H1 (cell line): ENCODE measurements at regions not wholly inside any gene's neighbourhood (a gene's known extent, or its start where the extent isn't known, plus 50 kb on each side); places are given as distances from the start of the nearest gene placed in this dataset.

Source experiments
- CTCF ChIA-PET: fragments of 300-600 bp; sonication (Branson Sonifier 250); formaldehyde crosslinking; loops from one replicate; lab custom pipeline; 2021; ENCODE audit not compliant: partially characterized antibody; lab: Charles Lee
- POLR2A ChIA-PET: fragments of 300-600 bp; sonication (Branson Sonifier 250); formaldehyde crosslinking; loops from one replicate; lab custom pipeline; 2021; ENCODE audit warnings: inconsistent platforms; ENCODE audit not compliant: partially characterized antibody; lab: Charles Lee
- DNase-seq, 2 experiments: peaks; one replicate each; pipeline versions ENCODE4 v3.0.0 to v3.0.0-alpha.2; 2010 to 2022; ENCODE audit warnings: low spot score in 2 of 2, low read depth in 1 of 2, mixed read lengths in 1 of 2
- FAIRE-seq: peaks from 2 replicates; lab custom pipeline; 2011; peaks lifted over from hg19 to GRCh38; lab: Jason Lieb, UNC
- H2AFZ ChIP-seq: 2 replicates; pipeline ENCODE4 v1.8.1; 2012; ENCODE audit warnings: low read length, inconsistent platforms
- H2AK5ac ChIP-seq: 2 replicates; pipeline ENCODE4 v1.6.1; 2013; ENCODE audit warnings: low read depth, low read length
- H2BK120ac ChIP-seq: replicated peaks from 2 replicates; pipeline ENCODE3; 2013; ENCODE audit warnings: low read depth, low read length, inconsistent platforms
- H2BK12ac ChIP-seq: 2 replicates; pipeline ENCODE4 v1.6.1; 2013; ENCODE audit warnings: low read depth, low read length
- H2BK15ac ChIP-seq: 2 replicates; pipeline ENCODE4 v1.6.1; 2013; ENCODE audit warnings: low read length
- H2BK20ac ChIP-seq: 2 replicates; pipeline ENCODE4 v1.6.1; 2013; ENCODE audit warnings: low read length
- H2BK5ac ChIP-seq: 2 replicates; pipeline ENCODE4 v1.6.1; 2013; ENCODE audit warnings: low read depth, low read length
- H3K14ac ChIP-seq: 2 replicates; pipeline ENCODE4 v1.6.1; 2013; ENCODE audit warnings: inconsistent platforms; ENCODE audit not compliant: insufficient read length
- H3K18ac ChIP-seq: 2 replicates; pipeline ENCODE4 v1.6.1; 2013; ENCODE audit warnings: low read length; ENCODE audit errors: extremely low read depth
- H3K23ac ChIP-seq: 2 replicates; pipeline ENCODE4 v1.6.1; 2013; ENCODE audit warnings: inconsistent platforms; ENCODE audit not compliant: insufficient read length
- H3K23me2 ChIP-seq: 2 replicates; pipeline ENCODE4 v1.6.1; 2013; ENCODE audit warnings: low read depth, low read length
- H3K27ac ChIP-seq: 2 replicates; pipeline ENCODE4 v1.6.1; 2011; ENCODE audit warnings: low read depth, low read length, inconsistent platforms
- H3K27me3 ChIP-seq, 4 experiments: replicated peaks in 1 of 4; 1 replicate in 1 of 4; 2 replicates in 3 of 4; pipeline versions ENCODE4 v1.6.1 to v1.8.1; 2011 to 2013; ENCODE audit warnings: low read length in 3 of 4, mild to moderate bottlenecking in 3 of 4, inconsistent platforms in 2 of 4, mixed read lengths in 2 of 4, moderate library complexity in 1 of 4; ENCODE audit not compliant: control insufficient read depth in 3 of 4, insufficient read depth in 3 of 4; ENCODE audit errors: extremely low read depth in 1 of 4
- H3K36me3 ChIP-seq, 4 experiments: 2 replicates each; pipeline versions ENCODE4 v1.6.1 to v1.8.1; 2011 to 2013; ENCODE audit warnings: mild to moderate bottlenecking in 4 of 4, low read length in 3 of 4, moderate library complexity in 2 of 4, control low read depth in 1 of 4, inconsistent platforms in 1 of 4; ENCODE audit not compliant: insufficient read depth in 4 of 4, control insufficient read depth in 2 of 4
- H3K4ac ChIP-seq: replicated peaks from 2 replicates; pipeline ENCODE3; 2013; ENCODE audit warnings: low read length, low read depth, mixed read lengths, inconsistent platforms; ENCODE audit not compliant: insufficient read length
- H3K4me1 ChIP-seq, 4 experiments: replicated peaks in 1 of 4; 1 replicate in 1 of 4; 2 replicates in 3 of 4; pipeline versions ENCODE4 v1.6.1 to v1.8.1; 2011 to 2013; ENCODE audit warnings: low read length in 3 of 4, inconsistent platforms in 2 of 4, mixed read lengths in 1 of 4; ENCODE audit not compliant: insufficient read depth in 4 of 4, control insufficient read depth in 3 of 4
- H3K4me2 ChIP-seq, 2 experiments: 2 replicates each; pipeline versions ENCODE4 v1.6.1 to v1.8.1; 2011 to 2013; ENCODE audit warnings: low read depth in 2 of 2, low read length in 2 of 2, control low read depth in 1 of 2, inconsistent platforms in 1 of 2, mild to moderate bottlenecking in 1 of 2; ENCODE audit not compliant: insufficient read depth in 1 of 2
- H3K4me3 ChIP-seq, 4 experiments: fragments of 200-600, 300-600 bp in 1 of 4; sonication (generic), shearing (Covaris generic), sonication (Bioruptor Twin) in 1 of 4; 2 replicates each; pipeline versions ENCODE4 v1.5.1 to v1.8.1; 2011 to 2016; ENCODE audit warnings: low read length in 4 of 4, low read depth in 3 of 4, control low read depth in 2 of 4, inconsistent platforms in 2 of 4, mild to moderate bottlenecking in 2 of 4, mixed read lengths in 1 of 4, moderate library complexity in 1 of 4; ENCODE audit not compliant: insufficient read depth in 2 of 4; ENCODE audit errors: extremely low read depth in 1 of 4
- H3K56ac ChIP-seq: replicated peaks from 2 replicates; pipeline ENCODE3; 2013; ENCODE audit warnings: low read depth, mild to moderate bottlenecking, mixed read lengths, low read length, inconsistent platforms; ENCODE audit not compliant: insufficient read length
- H3K79me1 ChIP-seq: 2 replicates; pipeline ENCODE4 v1.6.1; 2013; ENCODE audit warnings: low read depth, low read length, control low read depth
- H3K79me2 ChIP-seq, 2 experiments: 2 replicates each; pipeline versions ENCODE4 v1.6.1 to v1.8.1; 2012 to 2013; ENCODE audit warnings: low read length in 2 of 2, mild to moderate bottlenecking in 2 of 2, inconsistent platforms in 1 of 2; ENCODE audit not compliant: insufficient read depth in 2 of 2, control insufficient read depth in 1 of 2
- H3K9ac ChIP-seq, 4 experiments: replicated peaks in 1 of 4; 1 replicate in 1 of 4; 2 replicates in 3 of 4; pipeline versions ENCODE4 v1.6.1 to v1.8.1; 2011 to 2013; ENCODE audit warnings: low read depth in 3 of 4, low read length in 3 of 4, control low read depth in 2 of 4, mild to moderate bottlenecking in 2 of 4, moderate library complexity in 2 of 4, inconsistent platforms in 1 of 4; ENCODE audit errors: extremely low read depth in 1 of 4
- H3K9me3 ChIP-seq, 2 experiments: 2 replicates each; pipeline versions ENCODE4 v1.6.1 to v1.8.1; 2012 to 2013; ENCODE audit warnings: mild to moderate bottlenecking in 2 of 2, moderate library complexity in 2 of 2, control low read depth in 1 of 2, inconsistent platforms in 1 of 2, low read depth in 1 of 2, low read length in 1 of 2, mixed read lengths in 1 of 2; ENCODE audit not compliant: insufficient read depth in 2 of 2
- H4K20me1 ChIP-seq, 2 experiments: replicated peaks in 1 of 2; 2 replicates each; pipeline versions ENCODE3 to v1.8.1; 2011 to 2013; ENCODE audit warnings: inconsistent platforms in 2 of 2, low read length in 2 of 2, mild to moderate bottlenecking in 1 of 2; ENCODE audit not compliant: insufficient read depth in 2 of 2, control insufficient read depth in 1 of 2
- H4K5ac ChIP-seq: 2 replicates; pipeline ENCODE4 v1.6.1; 2013; ENCODE audit warnings: low read length, low read depth, mixed read lengths, inconsistent platforms; ENCODE audit not compliant: insufficient read length
- H4K8ac ChIP-seq: 2 replicates; pipeline ENCODE4 v1.8.0; 2013; ENCODE audit warnings: mild to moderate bottlenecking, moderate library complexity, low read length, inconsistent platforms; ENCODE audit not compliant: insufficient read depth; ENCODE audit errors: extremely low read depth
- H4K91ac ChIP-seq: replicated peaks from 2 replicates; pipeline ENCODE3; 2013; ENCODE audit warnings: low read length, mixed read lengths, inconsistent platforms; ENCODE audit not compliant: insufficient read length
- BCL11A ChIP-seq, 2 experiments: IDR thresholded peaks; one replicate each; pipeline ENCODE4 v1.6.1; 2011; ENCODE audit warnings: low read depth in 2 of 2, low read length in 2 of 2, mild to moderate bottlenecking in 2 of 2
- BRCA1 ChIP-seq: IDR thresholded peaks from 2 replicates; pipeline ENCODE4 v1.6.1; 2012; ENCODE audit warnings: low read depth, low read length, improper control_type of control experiment
- CBX8 ChIP-seq: fragments of 300-800, 300-1000 bp; sonication (generic); IDR thresholded peaks from 2 replicates; pipeline ENCODE4 v1.7.1; 2016; ENCODE audit warnings: low read depth, low read length, borderline replicate concordance
- CEBPB ChIP-seq: IDR thresholded peaks from 2 replicates; pipeline ENCODE4 v1.6.1; 2012; ENCODE audit warnings: low read depth, low read length
- FOSL1 ChIP-seq: IDR thresholded peaks from 2 replicates; pipeline ENCODE4 v1.6.1; 2011; ENCODE audit warnings: mild to moderate bottlenecking, low read depth, low read length, moderate library complexity; ENCODE audit not compliant: insufficient read depth
- JUN ChIP-seq: IDR thresholded peaks from 2 replicates; pipeline ENCODE4 v1.6.1; 2011; ENCODE audit warnings: low read depth, mild to moderate bottlenecking, improper control_type of control experiment, low read length
- RNF2 ChIP-seq: fragments of 200-900, 300-1000 bp; sonication (generic); IDR thresholded peaks from 2 replicates; pipeline ENCODE4 v1.7.1; 2016; ENCODE audit warnings: borderline replicate concordance, low read depth, mild to moderate bottlenecking, antibody characterized with exemption, low read length; ENCODE audit not compliant: poor library complexity, severe bottlenecking; ENCODE audit errors: missing control alignments
- WGBS, 2 experiments: shearing (Covaris generic) in 1 of 2; methylation state at CpG; one replicate each; pipeline versions ENCODE4 v1.1.6 to v1.1.7; 2013 to 2015; ENCODE audit warnings: low lambda C conversion rate in 2 of 2, mixed read lengths in 2 of 2, inconsistent platforms in 1 of 2, low coverage in 1 of 2, missing lambda C conversion rate in 1 of 2; ENCODE audit not compliant: insufficient replicate concordance in 2 of 2, insufficient coverage in 1 of 2, insufficient read length in 1 of 2; ENCODE audit errors: extremely low coverage in 1 of 2, missing lambda C conversion rate in 1 of 2; 5-methylcytosine and 5-hydroxymethylcytosine counted together

- no peak overlapping the region for H3K4me3 ChIP-seq
These were observed 80.9 kb downstream of the CLDN34 start for GRCh38 chrX:10048076-10048475.

More at GRCh38 chrX:10048076-10048475, 80.9 kb downstream of the CLDN34 start:
- no peak overlapping the region for H3K9ac ChIP-seq
- H2BK20ac ChIP-seq, result no peak overlapping the region
- no peak overlapping the region for H3K27ac ChIP-seq
- H2BK120ac ChIP-seq, result no peak overlapping the region
- H3K9me3 ChIP-seq, result no peaks in the 10 kb centered on the region
- no peak overlapping the region for H4K5ac ChIP-seq
- no peaks in the 10 kb centered on the region for H3K23me2 ChIP-seq
- POLR2A ChIA-PET, result interaction anchor here (1.1 kb wide), 1 partner anchor 36 kb away, joined by 4 read pairs; no protein-coding TSS in a partner anchor
- peaks cover 0 to 1% of the 10 kb centered on the region in 2 experiments for H4K20me1 ChIP-seq
- no peaks in the 10 kb centered on the region for H3K27me3 ChIP-seq
- H2AFZ ChIP-seq, result no peak overlapping the region
- DNase-seq (no peak), FAIRE-seq (no peak)
- H3K18ac ChIP-seq, result no peak overlapping the region
- H3K23ac ChIP-seq, result no peak overlapping the region
- H3K36me3 ChIP-seq, result no peaks in the 10 kb centered on the region
- TF ChIP-seq BCL11A (IDR thresholded peaks at IDR 0.05; ENCODE audit: low read depth in 2 of 2, low read length in 2 of 2) (no peak), CBX8 (no peak), CEBPB (no peak), RNF2 (no peak), JUN (0 out of 2 replicates have a peak, but pooled peaks have one; percentile 11), FOSL1 (no peak), BRCA1 (no peak)
- peaks cover 0 to 68% of the 10 kb centered on the region in 2 experiments; a peak in 2 of 4 replicates for H3K79me2 ChIP-seq
- H3K14ac ChIP-seq, result no peak overlapping the region
- H3K56ac ChIP-seq, result no peak overlapping the region
- H4K8ac ChIP-seq, result no peak overlapping the region
- no peaks in the 10 kb centered on the region for H3K79me1 ChIP-seq
- CTCF ChIA-PET, result no interaction called here
- no peak overlapping the region for H2BK5ac ChIP-seq
- H4K91ac ChIP-seq, result no peak overlapping the region
- no peak overlapping the region for H2BK15ac ChIP-seq
- H3K4me2 ChIP-seq, result peak overlapping the region in 1 of 2 experiments; percentile 23; a peak in 1 of 4 replicates
- 43% methylated on average over 10 of the region's 10 CpGs; no CpG with 5 or more reads in 1 of the 2 experiments for WGBS, 2 experiments
- H3K4me1 ChIP-seq, result peaks cover 5 to 28% (median 16%) of the 10 kb centered on the region in 4 experiments
- no peak overlapping the region for H2BK12ac ChIP-seq
- H3K4ac ChIP-seq, result no peak overlapping the region
- no peak overlapping the region for H2AK5ac ChIP-seq
